NCI-H2196 (cell line): ENCODE measurements at regions not wholly inside any gene's neighbourhood (a gene's known extent, or its start where the extent isn't known, plus 50 kb on each side); places are given as distances from the start of the nearest gene placed in this dataset.

Experiments used
- DNase-seq: peaks from one replicate; lab custom pipeline; 2025; ENCODE audit not compliant: unreplicated experiment; lab: John Stamatoyannopoulos, UW

- no peak for DNase-seq
Measured at GRCh38 chr11:21817696-21818095, 375.2 kb upstream of the ANO5 start.

GRCh38 chr11:21820176-21820575, 372.7 kb upstream of the ANO5 start:
- DNase-seq = no peak

GRCh38 chr11:21825127-21825526, 367.8 kb upstream of the ANO5 start:
- no peak for DNase-seq

GRCh38 chr11:21838427-21838826, 354.5 kb upstream of the ANO5 start:
- DNase-seq = no peak

- no peak for DNase-seq
Measured at GRCh38 chr11:21839796-21840195, 353.1 kb upstream of the ANO5 start.

- no peak for DNase-seq
Measured at GRCh38 chr11:21861314-21861713, 331.6 kb upstream of the ANO5 start.

- DNase-seq = no peak
Measured at GRCh38 chr11:21865541-21865940, 327.3 kb upstream of the ANO5 start.

GRCh38 chr11:21866781-21867180, 326.1 kb upstream of the ANO5 start:
- no peak for DNase-seq

- no peak for DNase-seq
Measured at GRCh38 chr11:21877151-21877550, 315.7 kb upstream of the ANO5 start.

GRCh38 chr11:21883354-21883753, 309.5 kb upstream of the ANO5 start:
- no peak for DNase-seq

GRCh38 chr11:21888814-21889213, 304.1 kb upstream of the ANO5 start:
- no peak for DNase-seq

- DNase-seq = no peak
Measured at GRCh38 chr11:21892736-21893564, 299.9 kb upstream of the ANO5 start.

GRCh38 chr11:21893565-21893867, 299.4 kb upstream of the ANO5 start:
- no peak for DNase-seq

GRCh38 chr11:21894492-21894891, 298.4 kb upstream of the ANO5 start:
- DNase-seq = no peak

- no peak for DNase-seq
Measured at GRCh38 chr11:21895686-21896085, 297.2 kb upstream of the ANO5 start.

- DNase-seq = no peak
Measured at GRCh38 chr11:21896216-21896615, 296.7 kb upstream of the ANO5 start.

GRCh38 chr11:21896746-21897602, 295.9 kb upstream of the ANO5 start:
- no peak for DNase-seq

GRCh38 chr11:21897752-21898151, 295.1 kb upstream of the ANO5 start:
- no peak for DNase-seq

GRCh38 chr11:21908211-21908610, 284.7 kb upstream of the ANO5 start:
- DNase-seq = no peak

GRCh38 chr11:21909145-21909544, 283.7 kb upstream of the ANO5 start:
- no peak for DNase-seq

GRCh38 chr11:21911061-21911460, 281.8 kb upstream of the ANO5 start:
- DNase-seq = no peak

GRCh38 chr11:21912285-21912684, 280.6 kb upstream of the ANO5 start:
- no peak for DNase-seq
